Activated CD8-positive, alpha-beta memory T cell treated with anti-CD3 and anti-CD28 coated beads for 1 hour (primary cell): ENCODE measurements at regions not wholly inside any gene's neighbourhood (a gene's known extent, or its start where the extent isn't known, plus 50 kb on each side); places are given as distances from the start of the nearest gene placed in this dataset.

Experiments used
- DNase-seq, 2 donors: peaks; one replicate each; pipeline ENCODE4 v3.0.0-alpha.2; 2020; ENCODE audit warnings: low read depth in 1 of 2; ENCODE audit errors: extremely low read depth in 1 of 2

GRCh38 chr21:14870853-14871149, 194.0 kb downstream of the NRIP1 start:
- DNase-seq, result no peak

GRCh38 chr21:14869984-14870852, 194.6 kb downstream of the NRIP1 start:
- DNase-seq, result no peak

- no peak for DNase-seq
Observed at GRCh38 chr21:14866859-14867765, 197.7 kb downstream of the NRIP1 start.

GRCh38 chr21:14864211-14865021, 200.4 kb downstream of the NRIP1 start:
- DNase-seq, result no peak

GRCh38 chr21:14863745-14864210, 201.0 kb downstream of the NRIP1 start:
- DNase-seq, result no peak

GRCh38 chr21:14862794-14863720, 201.7 kb downstream of the NRIP1 start:
- no peak for DNase-seq

GRCh38 chr21:14858311-14858710, 206.5 kb downstream of the NRIP1 start:
- DNase-seq, result no peak

GRCh38 chr21:14857529-14857928, 207.3 kb downstream of the NRIP1 start:
- no peak for DNase-seq

- DNase-seq, result no peak
Observed at GRCh38 chr21:14850394-14850793, 214.4 kb downstream of the NRIP1 start.

- no peak for DNase-seq
Observed at GRCh38 chr21:14846621-14847020, 218.2 kb downstream of the NRIP1 start.

- DNase-seq, result no peak
Observed at GRCh38 chr21:14844001-14844400, 220.8 kb downstream of the NRIP1 start.

GRCh38 chr21:14842601-14843000, 222.2 kb downstream of the NRIP1 start:
- no peak for DNase-seq

- DNase-seq, result no peak
Observed at GRCh38 chr21:14841511-14842472, 223.0 kb downstream of the NRIP1 start.

- no peak for DNase-seq
Observed at GRCh38 chr21:14838400-14838799, 226.4 kb downstream of the NRIP1 start.

- no peak for DNase-seq
Observed at GRCh38 chr21:14836950-14837349, 227.8 kb downstream of the NRIP1 start.

- no peak for DNase-seq
Observed at GRCh38 chr21:14833666-14834351, 231.0 kb downstream of the NRIP1 start.

GRCh38 chr21:14833241-14833640, 231.6 kb downstream of the NRIP1 start:
- DNase-seq, result no peak

- DNase-seq, result no peak
Observed at GRCh38 chr21:14830307-14830706, 234.5 kb downstream of the NRIP1 start.
